ENCODE measurements at regions not wholly inside any gene's neighbourhood (a gene's known extent, or its start where the extent isn't known, plus 50 kb on each side); places are given as distances from the start of the nearest gene placed in this dataset.
"Not testable (repeated sequence)": the region's sequence is repeated elsewhere in the genome, so short reads cannot be mapped to it uniquely, and the experiment has no call there.

- TF ChIP-seq CTCF (IDR thresholded peaks at IDR 0.05; ENCODE audit: low read length); EZH2 (IDR thresholded peaks at IDR 0.05; ENCODE audit: borderline replicate concordance, low read length): not testable (repeated sequence)
These were observed 251.7 kb downstream of the LAS1L start for GRCh38 chrX:65282905-65283304.
